SU-DHL-6 (cell line): ENCODE measurements at regions not wholly inside any gene's neighbourhood (a gene's known extent, or its start where the extent isn't known, plus 50 kb on each side); places are given as distances from the start of the nearest gene placed in this dataset.

ENCODE experiments used
- H2AFZ ChIP-seq: fragments of 200-600 bp; sonication (generic); 2 replicates; pipeline ENCODE4 v1.6.1; 2014; ENCODE audit warnings: low read depth, mild to moderate bottlenecking, moderate library complexity, mixed read lengths, antibody characterized with exemption, low read length; ENCODE audit not compliant: severe bottlenecking
- H3F3A ChIP-seq: fragments of 200-600 bp; shearing (Covaris generic); 2 replicates; pipeline ENCODE4 v1.6.0; 2016; ENCODE audit warnings: antibody characterized with exemption, mild to moderate bottlenecking; ENCODE audit not compliant: insufficient read depth
- H3K27ac ChIP-seq: fragments of 200-600 bp; sonication (generic); 2 replicates; pipeline ENCODE4 v1.5.1; 2016; ENCODE audit warnings: low read depth, mild to moderate bottlenecking, low read length, moderate library complexity, mixed read lengths
- H3K27me3 ChIP-seq: fragments of 200-600 bp; sonication (generic), shearing (Covaris generic); 2 replicates; pipeline ENCODE4 v1.6.0; 2014; ENCODE audit warnings: mild to moderate bottlenecking, low read length
- H3K36me3 ChIP-seq: fragments of 200-600 bp; sonication (generic); 2 replicates; pipeline ENCODE4 v1.6.1; 2014; ENCODE audit warnings: mild to moderate bottlenecking, low read length, mixed read lengths
- H3K4me2 ChIP-seq: fragments of 300-600, 200-600 bp; shearing (Covaris generic), sonication (generic); 2 replicates; pipeline ENCODE4 v1.6.0; 2014; ENCODE audit warnings: low read length, low read depth, mild to moderate bottlenecking; ENCODE audit not compliant: poor library complexity, severe bottlenecking
- H3K4me3 ChIP-seq: fragments of 200-600 bp; sonication (generic); 2 replicates; pipeline ENCODE4 v1.5.1; 2014; ENCODE audit warnings: antibody characterized with exemption, low read length, mild to moderate bottlenecking, mixed read lengths; ENCODE audit not compliant: insufficient read depth, poor library complexity, severe bottlenecking
- H3K79me2 ChIP-seq: fragments of 200-600 bp; sonication (generic); 2 replicates; pipeline ENCODE4 v1.6.1; 2014; ENCODE audit warnings: mild to moderate bottlenecking, low read length, moderate library complexity; ENCODE audit not compliant: insufficient read depth
- H3K9ac ChIP-seq: fragments of 200-600 bp; sonication (generic); 2 replicates; pipeline ENCODE4 v1.7.0; 2014; ENCODE audit warnings: mild to moderate bottlenecking, low read length
- H3K9me2 ChIP-seq: fragments of 200-600 bp; sonication (generic); replicated peaks from 2 replicates; pipeline ENCODE4 v1.6.1; 2014; ENCODE audit warnings: low read length; ENCODE audit not compliant: insufficient read depth
- H3K9me3 ChIP-seq: fragments of 200-600 bp; sonication (generic); 2 replicates; pipeline ENCODE4 v1.6.1; 2014; ENCODE audit warnings: low read length, mixed read lengths; ENCODE audit not compliant: insufficient read depth
- H4K20me1 ChIP-seq: fragments of 200-600 bp; sonication (generic); 2 replicates; pipeline ENCODE4 v1.6.1; 2014; ENCODE audit warnings: low read depth, mild to moderate bottlenecking, antibody characterized with exemption, low read length, moderate library complexity, mixed read lengths
- CTCF ChIP-seq: fragments of 200-600 bp; sonication (generic); IDR thresholded peaks from one replicate; pipeline ENCODE4 v1.5.1; 2017; ENCODE audit warnings: antibody characterized with exemption, mild to moderate bottlenecking, low read length, moderate library complexity; ENCODE audit not compliant: insufficient read depth, poor library complexity, severe bottlenecking
- EZH2phosphoT487 ChIP-seq: fragments of 200-600 bp; sonication (generic), shearing (Covaris generic); conservative IDR thresholded peaks from 2 replicates; pipeline ENCODE4 v1.6.1; 2018; ENCODE audit warnings: mild to moderate bottlenecking, antibody characterized with exemption, low read length, moderate library complexity, mixed read lengths

- no peak overlapping the region for H2AFZ ChIP-seq
- TF ChIP-seq CTCF: no peak
- no peak for TF ChIP-seq EZH2phosphoT487
Observed at GRCh38 chr14:97251491-97252155, 454.4 kb downstream of the VRK1 start.

GRCh38 chr14:97253756-97254155, 456.6 kb downstream of the VRK1 start:
- Histone ChIP-seq H3F3A (no peaks in the 10 kb centered on the region), H3K9ac (no peak overlapping the region), H3K27ac (no peak overlapping the region), H3K4me2 (no peak overlapping the region), H3K27me3 (no peaks in the 10 kb centered on the region), H3K4me3 (no peak overlapping the region), H4K20me1 (no peaks in the 10 kb centered on the region), H3K36me3 (no peaks in the 10 kb centered on the region), H3K9me2 (no peaks in the 10 kb centered on the region), H2AFZ (no peak overlapping the region), H3K9me3 (no peaks in the 10 kb centered on the region), H3K79me2 (no peaks in the 10 kb centered on the region)
- TF ChIP-seq EZH2phosphoT487 (no peak), CTCF (no peak)

More at GRCh38 chr14:97251491-97252155, 454.4 kb downstream of the VRK1 start:
- Histone ChIP-seq H3K4me2 (no peak overlapping the region), H3K27me3 (no peaks in the 10 kb centered on the region), H3K9me2 (no peaks in the 10 kb centered on the region), H3K9ac (no peak overlapping the region), H4K20me1 (no peaks in the 10 kb centered on the region), H3K36me3 (no peaks in the 10 kb centered on the region), H3K79me2 (no peaks in the 10 kb centered on the region), H3K4me3 (no peak overlapping the region), H3F3A (no peaks in the 10 kb centered on the region), H3K27ac (no peak overlapping the region), H3K9me3 (no peaks in the 10 kb centered on the region)

- Histone ChIP-seq H3K9me2 (no peaks in the 10 kb centered on the region), H3F3A (no peaks in the 10 kb centered on the region), H3K27me3 (no peaks in the 10 kb centered on the region), H3K4me3 (no peak overlapping the region), H3K9me3 (no peaks in the 10 kb centered on the region), H3K4me2 (no peak overlapping the region), H2AFZ (no peak overlapping the region), H3K36me3 (no peaks in the 10 kb centered on the region), H3K79me2 (no peaks in the 10 kb centered on the region), H3K27ac (no peak overlapping the region), H4K20me1 (no peaks in the 10 kb centered on the region), H3K9ac (no peak overlapping the region)
- TF ChIP-seq CTCF (no peak), EZH2phosphoT487 (no peak)
Observed at GRCh38 chr14:97262336-97262735, 465.2 kb downstream of the VRK1 start.
